GM20431 (cell line): ENCODE measurements at regions not wholly inside any gene's neighbourhood (a gene's known extent, or its start where the extent isn't known, plus 50 kb on each side); places are given as distances from the start of the nearest gene placed in this dataset.

ENCODE experiments used
- in situ Hi-C: fragments of 300-500 bp; cut with MseI, MboI; formaldehyde crosslinking; loops from one replicate; pipeline ENCODE4 v1.15.0; 2020; ENCODE audit warnings: low sequenced_read_pairs; ENCODE audit not compliant: unreplicated experiment

- in situ Hi-C loops = no loop called here
Observed at GRCh38 chr1:14499312-14500040, 99.0 kb upstream of the KAZN start.

GRCh38 chr1:14500041-14500440 is 98.4 kb upstream of the KAZN start:
- in situ Hi-C loops = no loop called here

- in situ Hi-C loops = no loop called here
Observed at GRCh38 chr1:14500912-14501311, 97.6 kb upstream of the KAZN start.

GRCh38 chr1:14504517-14504916 is 94.0 kb upstream of the KAZN start:
- in situ Hi-C loops = no loop called here

- in situ Hi-C loops = no loop called here
Observed at GRCh38 chr1:14506471-14507255, 91.8 kb upstream of the KAZN start.

- in situ Hi-C loops = no loop called here
Observed at GRCh38 chr1:14507262-14507661, 91.2 kb upstream of the KAZN start.

GRCh38 chr1:14508613-14509012 is 89.9 kb upstream of the KAZN start:
- in situ Hi-C loops = no loop called here

- in situ Hi-C loops = no loop called here
Observed at GRCh38 chr1:14511166-14511680, 87.3 kb upstream of the KAZN start.

- in situ Hi-C loops = no loop called here
Observed at GRCh38 chr1:14511796-14512585, 86.5 kb upstream of the KAZN start.

GRCh38 chr1:14513111-14513510 is 85.4 kb upstream of the KAZN start:
- in situ Hi-C loops = no loop called here

- in situ Hi-C loops = no loop called here
Observed at GRCh38 chr1:14514739-14515138, 83.7 kb upstream of the KAZN start.

GRCh38 chr1:14516974-14517840 is 81.3 kb upstream of the KAZN start:
- in situ Hi-C loops = no loop called here

GRCh38 chr1:14517841-14518180 is 80.7 kb upstream of the KAZN start:
- in situ Hi-C loops = no loop called here

- in situ Hi-C loops = no loop called here
Observed at GRCh38 chr1:14519976-14520375, 78.5 kb upstream of the KAZN start.

- in situ Hi-C loops = no loop called here
Observed at GRCh38 chr1:14520514-14521163, 77.8 kb upstream of the KAZN start.

GRCh38 chr1:14521622-14522021 is 76.9 kb upstream of the KAZN start:
- in situ Hi-C loops = no loop called here

- in situ Hi-C loops = no loop called here
Observed at GRCh38 chr1:14522077-14522925, 76.2 kb upstream of the KAZN start.

- in situ Hi-C loops = no loop called here
Observed at GRCh38 chr1:14522926-14523241, 75.6 kb upstream of the KAZN start.
